ENCODE measurements at regions not wholly inside any gene's neighbourhood (a gene's known extent, or its start where the extent isn't known, plus 50 kb on each side); places are given as distances from the start of the nearest gene placed in this dataset.
"Not testable (repeated sequence)": the region's sequence is repeated elsewhere in the genome, so short reads cannot be mapped to it uniquely, and the experiment has no call there.

GRCh38 chr19:7400815-7401214 is 52.1 kb downstream of the ARHGEF18 start:
- no peaks in the 10 kb centered on the region for H3F3A ChIP-seq (ENCODE audit: low read depth)
- H3K36me3 ChIP-seq (ENCODE audit: insufficient read depth, low read length): peaks cover 39% of the 10 kb centered on the region
- no peak overlapping the region for H3K4me3 ChIP-seq (ENCODE audit: low read length, poor library complexity, severe bottlenecking)
- H3K4me1 ChIP-seq (ENCODE audit: insufficient read depth, low read length, poor library complexity, severe bottlenecking): peaks cover 3% of the 10 kb centered on the region
- peaks cover 44% of the 10 kb centered on the region for H4K20me1 ChIP-seq (ENCODE audit: insufficient read depth, low read length, poor library complexity, severe bottlenecking)
- no peak overlapping the region for H2AFZ ChIP-seq (ENCODE audit: low read length)
- H3K9me2 ChIP-seq (replicated peaks; ENCODE audit: low read depth, low read length): no peaks in the 10 kb centered on the region
- no peak overlapping the region for H3K9ac ChIP-seq (ENCODE audit: low read depth, low read length, poor library complexity, severe bottlenecking)
- no peaks in the 10 kb centered on the region for H3K9me3 ChIP-seq (ENCODE audit: insufficient read depth, low read depth, low read length)
- H3K79me2 ChIP-seq (ENCODE audit: insufficient read depth, low read length): peaks cover 94% of the 10 kb centered on the region
- H3K4me2 ChIP-seq (ENCODE audit: low read depth, low read length, poor library complexity, severe bottlenecking): no peak overlapping the region
- no peaks in the 10 kb centered on the region for H3K27me3 ChIP-seq (ENCODE audit: insufficient read depth, low read length, poor library complexity, severe bottlenecking)
- TF ChIP-seq EZH2phosphoT487 (IDR thresholded peaks at IDR 0.05; ENCODE audit: borderline replicate concordance): no peak
- no peak for TF ChIP-seq CTCF (conservative IDR thresholded peaks at IDR 0.05; ENCODE audit: low read length)

GRCh38 chr19:7401694-7402093 is 53.0 kb downstream of the ARHGEF18 start:
- Histone ChIP-seq H3K36me3 (ENCODE audit: insufficient read depth, low read length) (peaks cover 46% of the 10 kb centered on the region), H3K9me2 (replicated peaks; ENCODE audit: low read depth, low read length) (no peaks in the 10 kb centered on the region), H3F3A (ENCODE audit: low read depth) (no peaks in the 10 kb centered on the region), H3K4me1 (ENCODE audit: insufficient read depth, low read length, poor library complexity, severe bottlenecking) (no peaks in the 10 kb centered on the region), H3K9me3 (ENCODE audit: insufficient read depth, low read depth, low read length) (no peaks in the 10 kb centered on the region), H3K27me3 (ENCODE audit: insufficient read depth, low read length, poor library complexity, severe bottlenecking) (no peaks in the 10 kb centered on the region), H3K4me2 (ENCODE audit: low read depth, low read length, poor library complexity, severe bottlenecking) (no peak overlapping the region), H3K9ac (ENCODE audit: low read depth, low read length, poor library complexity, severe bottlenecking) (no peak overlapping the region), H3K4me3 (ENCODE audit: low read length, poor library complexity, severe bottlenecking) (no peak overlapping the region), H3K79me2 (ENCODE audit: insufficient read depth, low read length) (peaks cover 90% of the 10 kb centered on the region), H2AFZ (ENCODE audit: low read length) (no peak overlapping the region), H4K20me1 (ENCODE audit: insufficient read depth, low read length, poor library complexity, severe bottlenecking) (peaks cover 37% of the 10 kb centered on the region)
- TF ChIP-seq CTCF (conservative IDR thresholded peaks at IDR 0.05; ENCODE audit: low read length) (no peak), EZH2phosphoT487 (IDR thresholded peaks at IDR 0.05; ENCODE audit: borderline replicate concordance) (no peak)

GRCh38 chr19:7405482-7405881 is 56.7 kb downstream of the ARHGEF18 start:
- Histone ChIP-seq H3K79me2 (ENCODE audit: insufficient read depth, low read length) (peaks cover 61% of the 10 kb centered on the region), H4K20me1 (ENCODE audit: insufficient read depth, low read length, poor library complexity, severe bottlenecking) (peaks cover 22% of the 10 kb centered on the region), H3K36me3 (ENCODE audit: insufficient read depth, low read length) (peaks cover 49% of the 10 kb centered on the region)
- H3K9me2 ChIP-seq (replicated peaks; ENCODE audit: low read depth, low read length); H2AFZ ChIP-seq (ENCODE audit: low read length); H3K4me2 ChIP-seq (ENCODE audit: low read depth, low read length, poor library complexity, severe bottlenecking); H3F3A ChIP-seq (ENCODE audit: low read depth); H3K4me3 ChIP-seq (ENCODE audit: low read length, poor library complexity, severe bottlenecking); H3K27me3 ChIP-seq (ENCODE audit: insufficient read depth, low read length, poor library complexity, severe bottlenecking); H3K4me1 ChIP-seq (ENCODE audit: insufficient read depth, low read length, poor library complexity, severe bottlenecking); H3K9me3 ChIP-seq (ENCODE audit: insufficient read depth, low read depth, low read length); H3K9ac ChIP-seq (ENCODE audit: low read depth, low read length, poor library complexity, severe bottlenecking): not testable (repeated sequence)

- H3K9me3 ChIP-seq (ENCODE audit: insufficient read depth, low read depth, low read length): no peaks in the 10 kb centered on the region
- H3K27me3 ChIP-seq (ENCODE audit: insufficient read depth, low read length, poor library complexity, severe bottlenecking): no peaks in the 10 kb centered on the region
- H3K9me2 ChIP-seq (replicated peaks; ENCODE audit: low read depth, low read length): no peaks in the 10 kb centered on the region
- no peak overlapping the region for H3K9ac ChIP-seq (ENCODE audit: low read depth, low read length, poor library complexity, severe bottlenecking)
- H4K20me1 ChIP-seq (ENCODE audit: insufficient read depth, low read length, poor library complexity, severe bottlenecking): peaks cover 7% of the 10 kb centered on the region
- no peak overlapping the region for H3K4me3 ChIP-seq (ENCODE audit: low read length, poor library complexity, severe bottlenecking)
- no peak overlapping the region for H2AFZ ChIP-seq (ENCODE audit: low read length)
- peaks cover 42% of the 10 kb centered on the region; the same call in 1 of the 2 replicates for H3K36me3 ChIP-seq (ENCODE audit: insufficient read depth, low read length)
- H3F3A ChIP-seq (ENCODE audit: low read depth): no peaks in the 10 kb centered on the region; the same call in 1 of the 2 replicates
- H3K79me2 ChIP-seq (ENCODE audit: insufficient read depth, low read length): peaks cover 48% of the 10 kb centered on the region
- TF ChIP-seq CTCF (conservative IDR thresholded peaks at IDR 0.05; ENCODE audit: low read length) (no peak), EZH2phosphoT487 (IDR thresholded peaks at IDR 0.05; ENCODE audit: borderline replicate concordance) (no peak)
- H3K4me1 ChIP-seq (ENCODE audit: insufficient read depth, low read length, poor library complexity, severe bottlenecking): no peaks in the 10 kb centered on the region
- no peak overlapping the region for H3K4me2 ChIP-seq (ENCODE audit: low read depth, low read length, poor library complexity, severe bottlenecking)
These were observed 59.5 kb downstream of the ARHGEF18 start for GRCh38 chr19:7408251-7408650.
